Activated T-cell treated with anti-CD3 and anti-CD28 coated beads, Interleukin-2, amount 50 U/mL, for 24 hours (primary cell): ENCODE measurements at regions not wholly inside any gene's neighbourhood (a gene's known extent, or its start where the extent isn't known, plus 50 kb on each side); places are given as distances from the start of the nearest gene placed in this dataset.

Experiments used
- DNase-seq: peaks from one replicate; pipeline ENCODE4 v3.0.0-alpha.2; 2020
- H3K27ac Mint-ChIP-seq: 2 replicates; pipeline ENCODE4 v1.8.0; 2020; ENCODE audit warnings: mild to moderate bottlenecking, mixed read lengths
- H3K27me3 Mint-ChIP-seq: 2 replicates; pipeline ENCODE4 v1.8.0; 2020; ENCODE audit warnings: mixed read lengths
- H3K36me3 Mint-ChIP-seq: 2 replicates; pipeline ENCODE4 v1.8.0; 2020; ENCODE audit warnings: low read depth, mixed read lengths
- H3K4me1 Mint-ChIP-seq: 2 replicates; pipeline ENCODE4 v1.8.0; 2020; ENCODE audit warnings: low read depth, mixed read lengths
- H3K4me3 Mint-ChIP-seq: 2 replicates; pipeline ENCODE4 v1.8.0; 2020; ENCODE audit warnings: mild to moderate bottlenecking, moderate library complexity, mixed read lengths
- H3K9me3 Mint-ChIP-seq: 2 replicates; pipeline ENCODE4 v1.8.0; 2020; ENCODE audit warnings: mixed read lengths

- no peaks in the 10 kb centered on the region for H3K27me3 Mint-ChIP-seq
- H3K4me3 Mint-ChIP-seq: no peak overlapping the region
- H3K9me3 Mint-ChIP-seq: peaks cover 6% of the 10 kb centered on the region
- H3K36me3 Mint-ChIP-seq: no peaks in the 10 kb centered on the region
- H3K4me1 Mint-ChIP-seq: no peaks in the 10 kb centered on the region
- DNase-seq: no peak
- no peak overlapping the region for H3K27ac Mint-ChIP-seq
Measured at GRCh38 chr11:81159900-81160299, 1573.8 kb downstream of the FAM181B start.

DNA sequence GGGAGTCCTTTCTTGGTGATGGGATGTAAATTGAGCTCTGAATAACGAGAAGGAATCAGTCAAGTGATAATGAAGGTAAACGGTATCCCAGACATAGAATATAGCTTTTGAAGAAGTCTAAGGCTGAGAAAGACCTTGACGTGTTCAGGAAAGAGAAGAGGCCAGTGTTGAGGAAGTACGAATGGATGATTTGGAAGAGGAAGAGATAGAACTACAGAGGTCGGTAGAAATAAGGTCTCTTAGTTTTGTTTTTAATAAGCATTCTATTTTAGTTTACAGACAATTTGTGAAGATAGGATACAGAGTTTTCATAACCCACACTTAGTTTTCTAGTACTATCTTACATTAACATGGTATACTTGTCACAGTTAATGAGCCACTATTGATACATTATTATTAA, 1598.1 kb downstream of the FAM181B start:
- no peak overlapping the region for H3K27ac Mint-ChIP-seq
- no peak for DNase-seq
- peaks cover 9% of the 10 kb centered on the region for H3K9me3 Mint-ChIP-seq
- no peaks in the 10 kb centered on the region for H3K4me1 Mint-ChIP-seq
- no peaks in the 10 kb centered on the region for H3K36me3 Mint-ChIP-seq
- H3K4me3 Mint-ChIP-seq: no peak overlapping the region
- H3K27me3 Mint-ChIP-seq: no peaks in the 10 kb centered on the region

DNA sequence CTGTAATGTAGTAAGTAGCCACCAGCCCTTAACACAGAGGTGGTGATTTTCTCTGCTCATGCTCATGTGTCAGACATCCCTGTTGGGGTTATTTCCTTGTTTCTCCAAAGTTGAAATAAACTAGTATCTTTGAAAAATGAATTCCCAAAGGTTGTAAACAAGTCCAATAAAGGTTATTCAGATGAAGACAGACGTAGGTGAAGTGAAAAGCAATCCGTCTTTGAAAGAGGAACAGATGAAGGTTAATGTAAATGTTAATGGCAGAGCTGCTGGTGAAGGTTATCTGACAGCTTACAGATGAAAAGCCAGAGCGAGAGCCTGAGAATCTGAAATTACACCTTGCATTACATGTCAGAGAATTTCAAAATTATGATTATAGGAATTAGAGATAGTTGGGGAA, 1604.0 kb downstream of the FAM181B start:
- no peak for DNase-seq
- no peaks in the 10 kb centered on the region for H3K27me3 Mint-ChIP-seq
- H3K36me3 Mint-ChIP-seq: no peaks in the 10 kb centered on the region
- H3K27ac Mint-ChIP-seq: no peak overlapping the region
- peaks cover 2% of the 10 kb centered on the region for H3K9me3 Mint-ChIP-seq
- no peaks in the 10 kb centered on the region for H3K4me1 Mint-ChIP-seq
- H3K4me3 Mint-ChIP-seq: no peak overlapping the region

GRCh38 chr11:81112718-81113117, 1620.9 kb downstream of the FAM181B start:
- no peaks in the 10 kb centered on the region for H3K4me1 Mint-ChIP-seq
- H3K9me3 Mint-ChIP-seq: peaks cover 3% of the 10 kb centered on the region
- no peak overlapping the region for H3K27ac Mint-ChIP-seq
- H3K27me3 Mint-ChIP-seq: no peaks in the 10 kb centered on the region
- no peaks in the 10 kb centered on the region for H3K36me3 Mint-ChIP-seq
- no peak overlapping the region for H3K4me3 Mint-ChIP-seq
- DNase-seq: no peak

DNA sequence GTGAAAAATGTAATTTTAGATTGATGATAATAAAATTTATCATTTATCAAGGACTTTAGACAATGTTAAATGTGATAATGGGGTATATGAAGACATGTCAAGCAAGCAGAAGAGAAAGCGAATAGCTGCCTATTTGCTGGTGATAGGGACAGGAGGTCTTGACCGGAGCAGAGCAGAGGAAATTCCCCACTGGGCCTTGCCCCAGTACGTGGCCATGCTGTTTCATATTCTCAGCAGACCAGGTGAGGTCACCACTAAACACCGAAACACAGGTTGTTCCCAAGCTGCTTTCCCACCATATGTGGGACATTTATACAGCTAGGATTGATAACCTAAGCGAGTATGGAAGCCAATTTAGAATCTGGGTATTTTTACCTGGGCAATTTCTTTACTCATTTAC, 1629.6 kb downstream of the FAM181B start:
- no peak overlapping the region for H3K27ac Mint-ChIP-seq
- H3K4me1 Mint-ChIP-seq: no peaks in the 10 kb centered on the region
- H3K27me3 Mint-ChIP-seq: no peaks in the 10 kb centered on the region
- no peak overlapping the region for H3K4me3 Mint-ChIP-seq
- peaks cover 4% of the 10 kb centered on the region for H3K9me3 Mint-ChIP-seq
- no peak for DNase-seq
- no peaks in the 10 kb centered on the region for H3K36me3 Mint-ChIP-seq

DNA sequence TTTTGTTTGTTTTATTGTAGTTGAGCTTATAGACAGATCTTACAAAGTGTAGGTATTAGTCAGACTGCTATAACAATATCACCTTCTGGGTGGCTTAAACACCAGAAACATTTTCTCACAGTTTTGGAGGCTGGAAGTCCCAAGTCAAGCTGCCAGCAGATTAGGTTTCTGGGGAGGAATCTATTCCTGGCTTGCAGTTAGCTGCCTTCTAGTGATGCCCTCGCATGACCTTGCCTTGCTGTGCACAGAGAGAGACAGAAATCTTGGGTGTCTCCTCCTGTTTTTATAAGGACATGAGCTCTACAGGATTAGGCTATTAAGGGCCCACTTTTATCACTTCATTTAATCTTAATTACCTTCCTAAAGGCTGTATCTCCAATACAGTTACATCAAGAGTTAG, 1635.2 kb downstream of the FAM181B start:
- no peak for DNase-seq
- peaks cover 9% of the 10 kb centered on the region for H3K9me3 Mint-ChIP-seq
- no peaks in the 10 kb centered on the region for H3K36me3 Mint-ChIP-seq
- H3K4me3 Mint-ChIP-seq: no peak overlapping the region
- no peaks in the 10 kb centered on the region for H3K4me1 Mint-ChIP-seq
- H3K27ac Mint-ChIP-seq: no peak overlapping the region
- H3K27me3 Mint-ChIP-seq: no peaks in the 10 kb centered on the region

GRCh38 chr11:81092522-81092921, 1641.1 kb downstream of the FAM181B start:
- Mint-ChIP-seq H3K4me3 (no peak overlapping the region), H3K9me3 (peaks cover 20% of the 10 kb centered on the region), H3K27me3 (no peaks in the 10 kb centered on the region), H3K4me1 (no peaks in the 10 kb centered on the region), H3K27ac (no peak overlapping the region), H3K36me3 (no peaks in the 10 kb centered on the region)
- no peak for DNase-seq

DNA sequence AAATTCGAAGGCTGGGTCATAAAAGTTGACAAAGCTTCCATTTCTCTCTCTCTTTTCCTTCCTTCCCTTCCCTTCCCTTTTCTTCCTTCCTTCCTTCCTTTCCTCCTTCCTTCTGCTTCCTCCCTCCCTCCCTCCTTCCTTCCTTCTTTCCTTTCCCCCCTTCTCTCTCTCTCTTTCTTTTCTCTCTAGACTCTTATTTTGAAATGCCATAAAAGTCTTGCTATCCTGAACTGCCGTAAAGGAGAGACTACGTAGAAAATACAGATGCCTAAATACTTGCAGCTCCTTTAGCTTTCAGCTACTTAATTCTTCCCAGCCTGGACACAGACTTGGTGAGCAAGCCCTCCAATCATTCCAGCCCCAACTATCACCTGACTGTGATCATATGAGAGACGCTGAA, 1644.4 kb downstream of the FAM181B start:
- no peak overlapping the region for H3K27ac Mint-ChIP-seq
- no peaks in the 10 kb centered on the region for H3K27me3 Mint-ChIP-seq
- H3K36me3 Mint-ChIP-seq: no peaks in the 10 kb centered on the region
- H3K9me3 Mint-ChIP-seq: peaks cover 23% of the 10 kb centered on the region
- no peak for DNase-seq
- no peak overlapping the region for H3K4me3 Mint-ChIP-seq
- H3K4me1 Mint-ChIP-seq: no peaks in the 10 kb centered on the region

GRCh38 chr11:81080476-81080875, 1639.6 kb upstream of the TENM4 start:
- Mint-ChIP-seq H3K27me3 (no peaks in the 10 kb centered on the region), H3K4me1 (no peaks in the 10 kb centered on the region), H3K27ac (no peak overlapping the region), H3K9me3 (peaks cover 27% of the 10 kb centered on the region), H3K4me3 (no peak overlapping the region), H3K36me3 (no peaks in the 10 kb centered on the region)
- no peak for DNase-seq

GRCh38 chr11:81072273-81072672, 1631.4 kb upstream of the TENM4 start:
- H3K36me3 Mint-ChIP-seq: no peaks in the 10 kb centered on the region
- no peaks in the 10 kb centered on the region for H3K4me1 Mint-ChIP-seq
- peaks cover 7% of the 10 kb centered on the region for H3K9me3 Mint-ChIP-seq
- no peak overlapping the region for H3K4me3 Mint-ChIP-seq
- H3K27me3 Mint-ChIP-seq: no peaks in the 10 kb centered on the region
- H3K27ac Mint-ChIP-seq: no peak overlapping the region
- no peak for DNase-seq

- Mint-ChIP-seq H3K27ac (no peak overlapping the region), H3K4me1 (no peaks in the 10 kb centered on the region), H3K9me3 (peaks cover 6% of the 10 kb centered on the region), H3K4me3 (no peak overlapping the region), H3K27me3 (no peaks in the 10 kb centered on the region), H3K36me3 (no peaks in the 10 kb centered on the region)
- no peak for DNase-seq
Measured at GRCh38 chr11:81071606-81072005, 1630.8 kb upstream of the TENM4 start.

DNA sequence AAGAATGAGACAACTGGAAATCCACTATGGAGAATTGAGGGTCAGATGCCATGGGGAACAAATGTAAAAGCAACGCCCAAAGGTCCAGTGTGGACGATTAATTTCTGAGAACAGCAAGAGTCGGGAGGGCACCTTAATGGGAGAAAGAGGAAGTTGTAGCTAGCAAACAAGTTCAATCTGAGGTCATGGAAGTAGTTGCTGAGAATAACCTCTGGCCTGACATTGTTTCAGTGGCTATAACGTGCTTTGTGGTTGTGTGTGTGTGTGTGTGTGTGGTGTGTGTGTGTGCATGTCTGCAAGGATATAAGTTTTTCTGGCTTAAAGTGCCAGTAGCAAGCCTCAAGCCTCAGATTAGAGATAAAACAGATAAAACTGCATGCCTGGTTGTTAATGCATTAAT, 1630.1 kb upstream of the TENM4 start:
- H3K27ac Mint-ChIP-seq: no peak overlapping the region
- H3K4me3 Mint-ChIP-seq: no peak overlapping the region
- no peaks in the 10 kb centered on the region for H3K36me3 Mint-ChIP-seq
- peaks cover 7% of the 10 kb centered on the region for H3K9me3 Mint-ChIP-seq
- H3K4me1 Mint-ChIP-seq: no peaks in the 10 kb centered on the region
- no peak for DNase-seq
- no peaks in the 10 kb centered on the region for H3K27me3 Mint-ChIP-seq

DNA sequence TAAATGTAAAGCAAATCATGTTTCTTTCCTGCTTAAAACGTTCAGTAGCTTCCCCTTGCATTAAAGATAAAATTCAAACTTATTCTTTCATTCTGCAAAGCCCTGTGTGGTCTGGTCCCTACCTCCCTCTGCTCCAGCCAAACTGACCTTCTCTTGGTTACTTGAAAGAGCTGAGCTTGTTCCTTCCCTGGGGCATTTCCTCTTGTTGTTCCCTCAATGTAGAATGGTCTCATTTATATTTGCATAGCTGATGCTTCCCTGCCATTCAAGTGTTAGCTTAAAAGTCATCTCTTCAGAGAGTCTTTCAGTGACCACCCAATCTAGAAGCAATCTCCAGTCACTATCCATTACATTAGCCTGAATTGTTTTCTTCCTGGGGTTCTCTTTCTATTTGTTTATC, 1618.5 kb upstream of the TENM4 start:
- no peaks in the 10 kb centered on the region for H3K36me3 Mint-ChIP-seq
- peaks cover 16% of the 10 kb centered on the region for H3K9me3 Mint-ChIP-seq
- H3K27me3 Mint-ChIP-seq: no peaks in the 10 kb centered on the region
- no peaks in the 10 kb centered on the region for H3K4me1 Mint-ChIP-seq
- H3K27ac Mint-ChIP-seq: no peak overlapping the region
- DNase-seq: no peak
- no peak overlapping the region for H3K4me3 Mint-ChIP-seq

DNA sequence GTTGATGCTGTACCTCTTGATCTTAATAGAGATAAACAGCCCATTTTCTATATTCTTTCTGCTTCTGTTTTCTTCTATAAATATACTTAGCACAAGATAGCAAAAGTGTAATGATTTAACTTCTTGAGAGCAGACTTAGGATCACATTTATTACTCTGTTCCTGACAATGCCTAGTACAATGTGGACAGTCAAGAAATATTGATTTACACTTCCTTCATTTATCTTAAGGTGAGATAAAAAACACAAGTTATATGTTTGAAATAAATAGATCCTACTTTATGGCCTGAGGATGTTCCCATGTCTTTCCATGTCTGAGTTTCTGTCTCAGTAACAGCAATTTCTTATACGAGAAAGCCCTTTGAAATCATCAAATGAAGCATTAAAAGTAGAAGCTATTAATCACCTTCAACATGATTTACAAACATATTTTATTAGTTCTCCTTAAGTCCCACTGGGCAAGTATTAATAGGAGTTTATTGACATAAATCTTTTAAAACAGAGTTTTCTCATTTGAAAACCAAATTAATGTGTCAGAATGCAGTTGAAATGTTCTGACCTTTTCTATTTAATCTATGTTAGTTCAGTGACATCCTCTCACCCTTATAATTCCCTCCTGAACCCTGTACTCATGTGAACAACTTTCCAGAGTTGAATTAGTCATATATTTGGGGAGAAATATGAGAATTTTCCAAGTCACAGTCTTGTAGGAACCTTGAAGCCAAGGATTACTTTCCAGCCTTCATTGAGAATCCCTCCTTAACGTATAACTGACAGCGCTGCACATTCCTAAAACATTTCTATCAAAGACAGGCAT, 1611.7 kb upstream of the TENM4 start:
- no peak for DNase-seq
- Mint-ChIP-seq H3K36me3 (no peaks in the 10 kb centered on the region), H3K4me3 (no peak overlapping the region), H3K27ac (no peak overlapping the region), H3K27me3 (no peaks in the 10 kb centered on the region), H3K9me3 (peaks cover 15% of the 10 kb centered on the region), H3K4me1 (no peaks in the 10 kb centered on the region)

GRCh38 chr11:81039916-81040524, 1599.2 kb upstream of the TENM4 start:
- Mint-ChIP-seq H3K27me3 (no peaks in the 10 kb centered on the region), H3K36me3 (no peaks in the 10 kb centered on the region), H3K4me3 (no peak overlapping the region), H3K9me3 (peaks cover 32% of the 10 kb centered on the region), H3K27ac (no peak overlapping the region), H3K4me1 (no peaks in the 10 kb centered on the region)
- no peak for DNase-seq
